OCI-LY7 (cell line): ENCODE measurements at regions not wholly inside any gene's neighbourhood (a gene's known extent, or its start where the extent isn't known, plus 50 kb on each side); places are given as distances from the start of the nearest gene placed in this dataset. TPM values are rescaled to one million over a fixed set of nuclear protein-coding genes. Genes with fewer than 3 reads are reported as not detected.

Source experiments
- BruUV-seq: library from RNA; stranded (reverse); fragments of 400-500 nt; replicated peaks from 2 replicates; lab custom pipeline; 2021; lab: Mats Ljungman, UMichigan
- CTCF ChIA-PET: fragments of 300-600 bp; sonication (Branson Sonifier 250); formaldehyde crosslinking; loops from one replicate; lab custom pipeline; 2022; ENCODE audit warnings: antibody characterized with exemption; ENCODE audit not compliant: unreplicated experiment; lab: Charles Lee
- POLR2A ChIA-PET: fragments of 300-600 bp; sonication (Branson Sonifier 250); formaldehyde crosslinking; loops from one replicate; lab custom pipeline; 2022; ENCODE audit warnings: antibody characterized with exemption; lab: Charles Lee
- DNase-seq: peaks from one replicate; pipeline ENCODE4 v3.0.0-alpha.2; 2015; ENCODE audit warnings: low spot score
- H2AFZ ChIP-seq: fragments of 200-600 bp; sonication (generic), shearing (Covaris generic); 2 replicates; pipeline ENCODE4 v1.6.1; 2014; ENCODE audit warnings: mild to moderate bottlenecking, antibody characterized with exemption, low read length, moderate library complexity
- H3K27ac ChIP-seq: fragments of 200-600 bp; sonication (generic); 2 replicates; pipeline ENCODE4 v1.5.1; 2014; ENCODE audit warnings: mixed run types, low read depth, mild to moderate bottlenecking, moderate library complexity, low read length, inconsistent platforms; ENCODE audit not compliant: poor library complexity, severe bottlenecking
- H3K36me3 ChIP-seq: fragments of 200-600 bp; sonication (generic); 2 replicates; pipeline ENCODE4 v1.6.1; 2014; ENCODE audit warnings: mild to moderate bottlenecking, antibody characterized with exemption, low read length, moderate library complexity, mixed read lengths; ENCODE audit not compliant: insufficient read depth
- H3K4me1 ChIP-seq: fragments of 200-600 bp; sonication (generic); 2 replicates; pipeline ENCODE4 v1.5.1; 2014; ENCODE audit warnings: mild to moderate bottlenecking, low read length; ENCODE audit not compliant: insufficient read depth, poor library complexity, severe bottlenecking
- H3K4me2 ChIP-seq: fragments of 200-600 bp; sonication (generic); 2 replicates; pipeline ENCODE4 v1.6.1; 2014; ENCODE audit warnings: mild to moderate bottlenecking, low read length
- H3K4me3 ChIP-seq: fragments of 200-600 bp; sonication (generic); 2 replicates; pipeline ENCODE4 v1.5.1; 2014; ENCODE audit warnings: mild to moderate bottlenecking, low read depth, low read length; ENCODE audit not compliant: poor library complexity, severe bottlenecking
- H3K79me2 ChIP-seq: fragments of 200-600 bp; sonication (generic); 2 replicates; pipeline ENCODE4 v1.6.1; 2016; ENCODE audit warnings: low read depth, mild to moderate bottlenecking, low read length, moderate library complexity, mixed read lengths; ENCODE audit not compliant: insufficient read depth
- H3K9me2 ChIP-seq: fragments of 200-600 bp; sonication (generic); 2 replicates; pipeline ENCODE4 v1.6.1; 2016; ENCODE audit warnings: mild to moderate bottlenecking, low read length, mixed read lengths; ENCODE audit not compliant: insufficient read depth
- H3K9me3 ChIP-seq: fragments of 200-600 bp; sonication (generic); 2 replicates; pipeline ENCODE4 v1.6.1; 2014; ENCODE audit warnings: mild to moderate bottlenecking, mixed run types, low read length, mixed read lengths
- H4K20me1 ChIP-seq: fragments of 200-600 bp; sonication (generic); 2 replicates; pipeline ENCODE4 v1.6.1; 2014; ENCODE audit warnings: mild to moderate bottlenecking, antibody characterized with exemption, low read length, moderate library complexity, mixed read lengths; ENCODE audit not compliant: insufficient read depth
- EZH2phosphoT487 ChIP-seq: fragments of 200-600 bp; sonication (generic); IDR thresholded peaks from 2 replicates; pipeline ENCODE4 v1.6.1; 2018; ENCODE audit warnings: low read depth, borderline replicate concordance, mild to moderate bottlenecking, mixed run types, antibody characterized with exemption, low read length, moderate library complexity, mixed read lengths
- intact Hi-C: fragments of 100-400 bp; cut with micrococcal nuclease; formaldehyde crosslinking; loops from one replicate; pipeline ENCODE4 v1.10.0; 2022; ENCODE audit not compliant: unreplicated experiment
- small RNA-seq: library from RNA; depleted of rRNA; stranded (forward); fragments of <200 nt; gene quantifications from one replicate; pipeline ENCODE3, GENCODE V24; 2014
- TF ChIP-seq, protein P1 (sequence below): fragments of 200-600 bp; sonication (generic); conservative IDR thresholded peaks from 2 replicates; pipeline ENCODE4 v1.5.1; 2014; ENCODE audit warnings: mild to moderate bottlenecking, antibody characterized with exemption, low read length, moderate library complexity, mixed read lengths

DNA sequence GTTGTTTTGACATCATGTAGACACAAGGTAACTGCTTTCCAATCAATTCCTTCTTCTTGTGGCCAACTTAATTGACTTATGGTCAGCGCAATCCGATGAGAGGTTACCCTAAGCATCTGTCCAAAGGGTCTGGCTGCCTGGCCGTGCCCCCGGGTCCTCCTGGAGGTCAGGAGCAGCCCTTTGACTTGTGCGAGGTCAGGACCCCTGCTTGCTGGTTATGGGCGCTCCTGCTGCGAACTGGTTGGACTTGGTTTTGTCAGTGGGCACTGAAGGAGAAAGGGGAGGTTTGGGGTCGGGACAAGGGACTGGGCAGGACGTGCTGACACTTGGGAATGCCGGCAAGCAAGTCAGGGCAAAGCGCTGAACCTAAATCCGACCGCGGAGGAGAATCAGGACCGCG lies 215.6 kb downstream of the QKI start:
- ChIA-PET CTCF (no interaction called here), POLR2A (no interaction called here)
- no peak for DNase-seq
- Histone ChIP-seq H3K4me1 (peaks cover 7% of the 10 kb centered on the region), H3K4me3 (no peak overlapping the region), H3K36me3 (no peaks in the 10 kb centered on the region), H3K9me3 (no peaks in the 10 kb centered on the region), H2AFZ (no peak overlapping the region), H3K9me2 (no peaks in the 10 kb centered on the region), H3K79me2 (no peaks in the 10 kb centered on the region), H3K4me2 (no peak overlapping the region), H4K20me1 (no peaks in the 10 kb centered on the region), H3K27ac (no peak overlapping the region)
- BruUV-seq, result no TSS peak
- intact Hi-C loops, result no loop called here
- no peak for TF ChIP-seq EZH2phosphoT487
- TF ChIP-seq, protein P1, sequence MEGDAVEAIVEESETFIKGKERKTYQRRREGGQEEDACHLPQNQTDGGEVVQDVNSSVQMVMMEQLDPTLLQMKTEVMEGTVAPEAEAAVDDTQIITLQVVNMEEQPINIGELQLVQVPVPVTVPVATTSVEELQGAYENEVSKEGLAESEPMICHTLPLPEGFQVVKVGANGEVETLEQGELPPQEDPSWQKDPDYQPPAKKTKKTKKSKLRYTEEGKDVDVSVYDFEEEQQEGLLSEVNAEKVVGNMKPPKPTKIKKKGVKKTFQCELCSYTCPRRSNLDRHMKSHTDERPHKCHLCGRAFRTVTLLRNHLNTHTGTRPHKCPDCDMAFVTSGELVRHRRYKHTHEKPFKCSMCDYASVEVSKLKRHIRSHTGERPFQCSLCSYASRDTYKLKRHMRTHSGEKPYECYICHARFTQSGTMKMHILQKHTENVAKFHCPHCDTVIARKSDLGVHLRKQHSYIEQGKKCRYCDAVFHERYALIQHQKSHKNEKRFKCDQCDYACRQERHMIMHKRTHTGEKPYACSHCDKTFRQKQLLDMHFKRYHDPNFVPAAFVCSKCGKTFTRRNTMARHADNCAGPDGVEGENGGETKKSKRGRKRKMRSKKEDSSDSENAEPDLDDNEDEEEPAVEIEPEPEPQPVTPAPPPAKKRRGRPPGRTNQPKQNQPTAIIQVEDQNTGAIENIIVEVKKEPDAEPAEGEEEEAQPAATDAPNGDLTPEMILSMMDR, result no peak

Small RNAs in the stretch of these regions (small RNA-seq; reads per million reads assigned to genes)
- gene RN7SL366P, result not detected
